H9 (cell line): ENCODE measurements at regions not wholly inside any gene's neighbourhood (a gene's known extent, or its start where the extent isn't known, plus 50 kb on each side); places are given as distances from the start of the nearest gene placed in this dataset.

Experiments
- DNase-seq: peaks from one replicate; pipeline ENCODE4 v3.0.0-alpha.2; 2017
- H2AFZ ChIP-seq: one replicate; pipeline ENCODE4 v1.6.1; 2013; ENCODE audit warnings: mild to moderate bottlenecking, low read length, control low read depth, moderate library complexity
- H2AK5ac ChIP-seq: 2 replicates; pipeline ENCODE4 v1.6.1; 2013; ENCODE audit warnings: low read length, control low read depth, mixed read lengths; ENCODE audit not compliant: insufficient read length
- H2BK120ac ChIP-seq: one replicate; pipeline ENCODE4 v1.6.1; 2013; ENCODE audit warnings: low read depth, mild to moderate bottlenecking, low read length, control low read depth, inconsistent platforms; ENCODE audit not compliant: poor library complexity, severe bottlenecking
- H2BK12ac ChIP-seq: 2 replicates; pipeline ENCODE4 v1.6.1; 2013; ENCODE audit warnings: low read length, control low read depth, mixed read lengths, low read depth; ENCODE audit not compliant: insufficient read length
- H2BK15ac ChIP-seq: 2 replicates; pipeline ENCODE4 v1.6.1; 2013; ENCODE audit warnings: low read depth, low read length, control low read depth
- H2BK20ac ChIP-seq: one replicate; pipeline ENCODE4 v1.6.1; 2013; ENCODE audit warnings: low read depth, mild to moderate bottlenecking, low read length, control low read depth, inconsistent platforms; ENCODE audit not compliant: poor library complexity, severe bottlenecking
- H2BK5ac ChIP-seq: 2 replicates; pipeline ENCODE4 v1.6.1; 2013; ENCODE audit warnings: low read length, control low read depth, mixed read lengths; ENCODE audit not compliant: insufficient read length
- H3K14ac ChIP-seq: 2 replicates; pipeline ENCODE4 v1.6.1; 2013; ENCODE audit warnings: low read length, control low read depth; ENCODE audit not compliant: insufficient read depth
- H3K18ac ChIP-seq: 2 replicates; pipeline ENCODE4 v1.6.1; 2013; ENCODE audit warnings: low read depth, mild to moderate bottlenecking, mixed read lengths, low read length, control low read depth; ENCODE audit not compliant: insufficient read length
- H3K23ac ChIP-seq: 2 replicates; pipeline ENCODE4 v1.6.1; 2013; ENCODE audit warnings: low read length, control low read depth, mixed read lengths, low read depth; ENCODE audit not compliant: insufficient read length
- H3K23me2 ChIP-seq: 2 replicates; pipeline ENCODE4 v1.6.1; 2013; ENCODE audit warnings: low read depth, mild to moderate bottlenecking, mixed read lengths, low read length, control low read depth; ENCODE audit not compliant: insufficient read length, poor library complexity, severe bottlenecking
- H3K27ac ChIP-seq: 2 replicates; pipeline ENCODE4 v1.5.1; 2013; ENCODE audit warnings: low read length, control low read depth, mixed read lengths, low read depth; ENCODE audit not compliant: insufficient read length
- H3K27me3 ChIP-seq: 2 replicates; pipeline ENCODE4 v1.6.1; 2013; ENCODE audit warnings: low read length, control low read depth, inconsistent platforms; ENCODE audit not compliant: insufficient read depth
- H3K4ac ChIP-seq: 2 replicates; pipeline ENCODE4 v1.6.1; 2013; ENCODE audit warnings: low read depth, mild to moderate bottlenecking, control low read depth, inconsistent platforms, low read length, moderate library complexity
- H3K4me1 ChIP-seq: 2 replicates; pipeline ENCODE4 v1.6.1; 2013; ENCODE audit warnings: low read length, control low read depth, inconsistent platforms; ENCODE audit not compliant: insufficient read depth
- H3K4me2 ChIP-seq: 2 replicates; pipeline ENCODE4 v1.6.1; 2013; ENCODE audit warnings: low read length, control low read depth, mixed read lengths; ENCODE audit not compliant: insufficient read length, insufficient read depth
- H3K56ac ChIP-seq: 2 replicates; pipeline ENCODE4 v1.6.1; 2013; ENCODE audit warnings: low read depth, mild to moderate bottlenecking, mixed read lengths, low read length, control low read depth; ENCODE audit not compliant: insufficient read length
- H3K79me1 ChIP-seq: 2 replicates; pipeline ENCODE4 v1.6.1; 2013; ENCODE audit warnings: low read depth, mild to moderate bottlenecking, moderate library complexity, low read length, control low read depth, inconsistent platforms; ENCODE audit not compliant: insufficient read depth, poor library complexity, severe bottlenecking
- H3K79me2 ChIP-seq: 2 replicates; pipeline ENCODE4 v1.6.1; 2013; ENCODE audit warnings: low read length, control low read depth, inconsistent platforms; ENCODE audit not compliant: insufficient read depth
- H3K9ac ChIP-seq: 2 replicates; pipeline ENCODE4 v1.6.1; 2013; ENCODE audit warnings: low read length, control low read depth, mixed read lengths; ENCODE audit not compliant: insufficient read length; ENCODE audit errors: extremely low read depth
- H3K9me3 ChIP-seq: one replicate; pipeline ENCODE4 v1.6.1; 2013; ENCODE audit warnings: low read depth, low read length, inconsistent platforms; ENCODE audit not compliant: control insufficient read depth
- H3T11ph ChIP-seq: one replicate; pipeline ENCODE4 v1.6.1; 2013; ENCODE audit warnings: mild to moderate bottlenecking, low read length, control low read depth, inconsistent platforms
- H4K20me1 ChIP-seq: one replicate; pipeline ENCODE4 v1.6.1; 2013; ENCODE audit not compliant: control insufficient read depth, insufficient read length, insufficient read depth
- H4K5ac ChIP-seq: 2 replicates; pipeline ENCODE4 v1.6.1; 2013; ENCODE audit warnings: low read depth, mild to moderate bottlenecking, mixed read lengths, low read length, control low read depth; ENCODE audit not compliant: insufficient read length
- H4K8ac ChIP-seq: replicated peaks from 2 replicates; pipeline ENCODE4 v1.6.1; 2013; ENCODE audit warnings: low read length, control low read depth, mixed read lengths, low read depth; ENCODE audit not compliant: insufficient read length
- H4K91ac ChIP-seq: 2 replicates; pipeline ENCODE4 v1.6.1; 2013; ENCODE audit warnings: low read depth, mild to moderate bottlenecking, moderate library complexity, mixed read lengths, low read length, control low read depth; ENCODE audit not compliant: insufficient read length
- H3K27ac Mint-ChIP-seq, 3 experiments: 2 replicates in 2 of 3; 3 replicates in 1 of 3; pipeline ENCODE4 v1.8.0; 2020 to 2021; ENCODE audit warnings: mixed read lengths in 3 of 3, mild to moderate bottlenecking in 1 of 3, moderate library complexity in 1 of 3
- H3K27me3 Mint-ChIP-seq: 2 replicates; pipeline ENCODE4 v1.8.0; 2021; ENCODE audit warnings: low read depth, mild to moderate bottlenecking, moderate library complexity, mixed read lengths
- H3K36me3 Mint-ChIP-seq, 3 experiments: 2 replicates in 2 of 3; 3 replicates in 1 of 3; pipeline ENCODE4 v1.8.0; 2020 to 2021; ENCODE audit warnings: low read depth in 3 of 3, mixed read lengths in 3 of 3; ENCODE audit not compliant: insufficient read depth in 1 of 3
- H3K4me1 Mint-ChIP-seq, 2 experiments: 2 replicates each; pipeline ENCODE4 v1.8.0; 2020; ENCODE audit warnings: mixed read lengths in 2 of 2
- H3K4me3 Mint-ChIP-seq, 2 experiments: 2 replicates in 1 of 2; 3 replicates in 1 of 2; pipeline ENCODE4 v1.8.0; 2020 to 2021; ENCODE audit warnings: mild to moderate bottlenecking in 2 of 2, mixed read lengths in 2 of 2, moderate library complexity in 1 of 2
- H3K9me3 Mint-ChIP-seq, 2 experiments: 2 replicates in 1 of 2; 3 replicates in 1 of 2; pipeline ENCODE4 v1.8.0; 2020; ENCODE audit warnings: mild to moderate bottlenecking in 2 of 2, mixed read lengths in 2 of 2, moderate library complexity in 1 of 2
- CTCF ChIP-seq: fragments of 200-600 bp; sonication (generic); conservative IDR thresholded peaks from 3 replicates; pipeline ENCODE4 v1.8.0; 2021; ENCODE audit warnings: antibody characterized with exemption, mild to moderate bottlenecking
- WGBS: extraction: QIAGEN DNeasy Blood & Tissue Kit; methylation state at CpG from one replicate; pipeline ENCODE4 v1.1.7; 2013; ENCODE audit warnings: missing lambda C conversion rate, low lambda C conversion rate, mixed read lengths; ENCODE audit not compliant: insufficient read length; ENCODE audit errors: extremely low coverage; 5-methylcytosine and 5-hydroxymethylcytosine counted together

GRCh38 chr13:44869167-44869566, 120.1 kb downstream of the NUFIP1 start:
- Histone ChIP-seq H4K91ac (no peak overlapping the region), H3K27ac (no peak overlapping the region), H3K23me2 (no peaks in the 10 kb centered on the region), H3K9ac (no peak overlapping the region), H3K18ac (no peak overlapping the region), H2BK15ac (no peak overlapping the region), H3K14ac (no peak overlapping the region), H4K8ac (no peak overlapping the region), H2AFZ (no peak overlapping the region), H3K23ac (no peak overlapping the region), H3K4me1 (no peaks in the 10 kb centered on the region), H2BK20ac (no peak overlapping the region), H2BK5ac (no peak overlapping the region), H4K5ac (no peak overlapping the region), H2AK5ac (no peak overlapping the region), H4K20me1 (no peaks in the 10 kb centered on the region), H3K4me2 (no peak overlapping the region), H3K79me1 (no peaks in the 10 kb centered on the region), H3K9me3 (no peaks in the 10 kb centered on the region), H2BK12ac (no peak overlapping the region), H2BK120ac (no peak overlapping the region), H3K27me3 (no peaks in the 10 kb centered on the region), H3K56ac (no peak overlapping the region), H3K79me2 (no peaks in the 10 kb centered on the region), H3K4ac (no peak overlapping the region), H3T11ph (no peak overlapping the region)
- no peak for DNase-seq
- no peak overlapping the region for H3K4me3 Mint-ChIP-seq
- peak overlapping the region in 1 of 3 experiments; percentile 11; a peak in 2 of 7 replicates for H3K27ac Mint-ChIP-seq
- H3K4me1 Mint-ChIP-seq, result 0 out of 4 replicates have a peak, but pooled peaks cover 0 to 3% of the 10 kb centered on the region in 2 experiments
- WGBS, result no CpG with 5 or more reads among the region's 7 CpGs
- no peak for TF ChIP-seq CTCF
- peaks cover 0 to 6% (median 4%) of the 10 kb centered on the region in 3 experiments; a peak in 5 of 7 replicates for H3K36me3 Mint-ChIP-seq
- peaks cover 1% of the 10 kb centered on the region for H3K27me3 Mint-ChIP-seq
- peaks cover 5 to 7% of the 10 kb centered on the region in 2 experiments; a peak in 4 of 5 replicates for H3K9me3 Mint-ChIP-seq
